ENCODE measurements at regions not wholly inside any gene's neighbourhood (a gene's known extent, or its start where the extent isn't known, plus 50 kb on each side); places are given as distances from the start of the nearest gene placed in this dataset.

DNA sequence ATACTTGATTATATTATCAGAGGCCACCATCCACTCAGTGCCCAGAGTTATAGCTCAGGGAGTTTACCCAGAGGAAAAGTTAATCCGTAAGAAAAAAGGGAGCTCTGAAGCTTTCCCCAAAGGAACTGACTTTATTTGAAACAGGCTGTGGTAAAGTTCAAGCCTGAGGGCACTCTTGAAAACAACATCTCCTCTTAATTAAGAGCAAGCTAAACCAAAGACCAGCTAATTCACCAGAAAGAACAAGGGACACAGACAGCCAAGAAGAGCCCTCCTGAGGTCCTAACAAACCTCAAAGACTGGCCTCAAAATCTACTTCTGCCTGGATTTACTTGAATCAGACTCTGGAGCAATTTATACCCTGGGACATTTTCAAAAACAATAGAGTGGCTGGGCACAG lies 159.6 kb upstream of the CHST15 start:
- Histone ChIP-seq H3K4me3 (replicated peaks in 1 of 2; ENCODE audit: low read depth in 1 of 2, low read length in 2 of 2) (no peak overlapping the region), H3K36me3 (ENCODE audit: control insufficient read depth in 1 of 2, insufficient read depth in 2 of 2, low read length in 2 of 2) (no peaks in the 10 kb centered on the region), H3K4me2 (ENCODE audit: low read length) (no peak overlapping the region), H3K9me2 (ENCODE audit: insufficient read depth) (no peaks in the 10 kb centered on the region), H3K27ac (ENCODE audit: low read depth, low read length) (no peak overlapping the region), H3K9ac (ENCODE audit: low read length) (no peak overlapping the region), H2AFZ (ENCODE audit: low read depth, low read length, poor library complexity, severe bottlenecking) (no peak overlapping the region), H3K79me2 (ENCODE audit: insufficient read depth, low read length) (no peaks in the 10 kb centered on the region), H4K20me1 (ENCODE audit: insufficient read depth) (no peaks in the 10 kb centered on the region), H3K4me1 (ENCODE audit: control insufficient read depth in 1 of 2, insufficient read depth in 2 of 2, low read length in 2 of 2) (no peaks in the 10 kb centered on the region), H3K9me3 (ENCODE audit: control insufficient read depth in 1 of 2, insufficient read depth in 1 of 2, low read depth in 1 of 2, low read length in 2 of 2) (peaks cover 0 to 3% of the 10 kb centered on the region in 2 experiments; a peak in 1 of 4 replicates), H3K27me3 (ENCODE audit: insufficient read depth, low read length) (no peaks in the 10 kb centered on the region)
- ATAC-seq = no peak
- RAD21 ChIA-PET (ENCODE audit: low non-redundant PET in 1 of 2, low total read pairs in 2 of 2, uncharacterized antibody in 2 of 2, unreplicated experiment in 2 of 2) = no interaction called here
- no TSS peak for BruUV-seq (replicated peaks)
- intact Hi-C loops (cut with micrococcal nuclease) = loop anchor here (10.0 kb wide), 1 partner anchor 258 kb away; no protein-coding TSS in a partner anchor
- no peak for DNase-seq (ENCODE audit: low read depth, low spot score)
- POLR2A ChIA-PET = no interaction called here
- CTCF ChIA-PET = interaction anchor here (0.8 to 1.2 kb wide), 3 partner anchors 15 to 258 kb away, joined by 3 read pairs; no protein-coding TSS in a partner anchor
- TF ChIP-seq ZBTB33 (IDR thresholded peaks at IDR 0.05; ENCODE audit: extremely low read depth, insufficient replicate concordance, low read length) (no peak), ELF1 (IDR thresholded peaks at IDR 0.05; ENCODE audit: borderline replicate concordance, low read depth) (no peak), POLR2AphosphoS5 (IDR thresholded peaks at IDR 0.05; ENCODE audit: low read depth, low read length) (no peak), ZFX (IDR thresholded peaks at IDR 0.05) (no peak), EGR1 (IDR thresholded peaks at IDR 0.05; ENCODE audit: low read depth) (no peak), CBX3 (IDR thresholded peaks at IDR 0.05; ENCODE audit: low read depth) (no peak), SRF (IDR thresholded peaks at IDR 0.05; ENCODE audit: low read depth) (no peak), ZNF274 (IDR thresholded peaks at IDR 0.05; ENCODE audit: low read depth, low read length) (no peak), RAD21 (IDR thresholded peaks at IDR 0.05; ENCODE audit: low read depth) (no peak), FOSL1 (IDR thresholded peaks at IDR 0.05; ENCODE audit: low read depth) (no peak), CEBPB (IDR thresholded peaks at IDR 0.05; ENCODE audit: low read depth) (no peak), TCF7L2 (IDR thresholded peaks at IDR 0.05; ENCODE audit: borderline replicate concordance, extremely low read depth, insufficient read depth, insufficient read length) (no peak), POLR2A (IDR thresholded peaks at IDR 0.05; ENCODE audit: borderline replicate concordance, extremely low read depth, insufficient read depth, insufficient read length) (no peak), SIN3A (IDR thresholded peaks at IDR 0.05; ENCODE audit: low read depth) (no peak), SP1 (IDR thresholded peaks at IDR 0.05; ENCODE audit: low read depth) (no peak), JUND (IDR thresholded peaks at IDR 0.05) (no peak), ATF3 (IDR thresholded peaks at IDR 0.05) (no peak)
- TF ChIP-seq, protein P1, sequence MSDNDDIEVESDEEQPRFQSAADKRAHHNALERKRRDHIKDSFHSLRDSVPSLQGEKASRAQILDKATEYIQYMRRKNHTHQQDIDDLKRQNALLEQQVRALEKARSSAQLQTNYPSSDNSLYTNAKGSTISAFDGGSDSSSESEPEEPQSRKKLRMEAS (IDR thresholded peaks at IDR 0.05) = no peak
- TF ChIP-seq, protein P2, sequence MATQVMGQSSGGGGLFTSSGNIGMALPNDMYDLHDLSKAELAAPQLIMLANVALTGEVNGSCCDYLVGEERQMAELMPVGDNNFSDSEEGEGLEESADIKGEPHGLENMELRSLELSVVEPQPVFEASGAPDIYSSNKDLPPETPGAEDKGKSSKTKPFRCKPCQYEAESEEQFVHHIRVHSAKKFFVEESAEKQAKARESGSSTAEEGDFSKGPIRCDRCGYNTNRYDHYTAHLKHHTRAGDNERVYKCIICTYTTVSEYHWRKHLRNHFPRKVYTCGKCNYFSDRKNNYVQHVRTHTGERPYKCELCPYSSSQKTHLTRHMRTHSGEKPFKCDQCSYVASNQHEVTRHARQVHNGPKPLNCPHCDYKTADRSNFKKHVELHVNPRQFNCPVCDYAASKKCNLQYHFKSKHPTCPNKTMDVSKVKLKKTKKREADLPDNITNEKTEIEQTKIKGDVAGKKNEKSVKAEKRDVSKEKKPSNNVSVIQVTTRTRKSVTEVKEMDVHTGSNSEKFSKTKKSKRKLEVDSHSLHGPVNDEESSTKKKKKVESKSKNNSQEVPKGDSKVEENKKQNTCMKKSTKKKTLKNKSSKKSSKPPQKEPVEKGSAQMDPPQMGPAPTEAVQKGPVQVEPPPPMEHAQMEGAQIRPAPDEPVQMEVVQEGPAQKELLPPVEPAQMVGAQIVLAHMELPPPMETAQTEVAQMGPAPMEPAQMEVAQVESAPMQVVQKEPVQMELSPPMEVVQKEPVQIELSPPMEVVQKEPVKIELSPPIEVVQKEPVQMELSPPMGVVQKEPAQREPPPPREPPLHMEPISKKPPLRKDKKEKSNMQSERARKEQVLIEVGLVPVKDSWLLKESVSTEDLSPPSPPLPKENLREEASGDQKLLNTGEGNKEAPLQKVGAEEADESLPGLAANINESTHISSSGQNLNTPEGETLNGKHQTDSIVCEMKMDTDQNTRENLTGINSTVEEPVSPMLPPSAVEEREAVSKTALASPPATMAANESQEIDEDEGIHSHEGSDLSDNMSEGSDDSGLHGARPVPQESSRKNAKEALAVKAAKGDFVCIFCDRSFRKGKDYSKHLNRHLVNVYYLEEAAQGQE (IDR thresholded peaks at IDR 0.05; ENCODE audit: low read depth) = no peak
